ENCODE measurements at regions not wholly inside any gene's neighbourhood (a gene's known extent, or its start where the extent isn't known, plus 50 kb on each side); places are given as distances from the start of the nearest gene placed in this dataset.

DNA sequence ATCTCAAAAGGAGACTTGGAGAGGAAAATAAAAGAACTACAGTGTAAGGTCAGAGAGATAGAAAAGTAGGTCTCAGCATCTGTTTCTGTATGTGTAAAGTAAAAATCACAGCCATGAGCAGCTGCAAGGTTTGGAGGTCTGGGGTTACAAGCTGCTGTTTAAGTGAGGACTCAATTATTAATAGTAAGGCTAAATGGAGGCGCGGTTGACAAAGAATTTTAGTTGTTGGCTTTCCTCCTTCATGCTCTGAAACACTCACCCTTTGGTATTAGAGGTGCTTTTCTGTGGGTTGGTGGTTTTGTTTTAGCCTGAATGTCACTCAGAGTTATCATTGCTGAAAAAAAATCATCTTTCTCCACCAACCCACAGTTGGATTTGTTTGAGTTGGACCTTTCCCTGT is 59.8 kb upstream of the HAO2 start:
- TF ChIP-seq ZNF8 (CRISPR knock-in tag; IDR thresholded peaks at IDR 0.05) (no peak), PPARA (CRISPR knock-in tag; IDR thresholded peaks at IDR 0.05; ENCODE audit: borderline replicate concordance) (no peak), RARB (CRISPR knock-in tag; IDR thresholded peaks at IDR 0.05) (no peak), ISL1 (CRISPR knock-in tag; IDR thresholded peaks at IDR 0.05) (no peak), ZNF70 (CRISPR knock-in tag; IDR thresholded peaks at IDR 0.05) (no peak)
- TF ChIP-seq, protein P1, sequence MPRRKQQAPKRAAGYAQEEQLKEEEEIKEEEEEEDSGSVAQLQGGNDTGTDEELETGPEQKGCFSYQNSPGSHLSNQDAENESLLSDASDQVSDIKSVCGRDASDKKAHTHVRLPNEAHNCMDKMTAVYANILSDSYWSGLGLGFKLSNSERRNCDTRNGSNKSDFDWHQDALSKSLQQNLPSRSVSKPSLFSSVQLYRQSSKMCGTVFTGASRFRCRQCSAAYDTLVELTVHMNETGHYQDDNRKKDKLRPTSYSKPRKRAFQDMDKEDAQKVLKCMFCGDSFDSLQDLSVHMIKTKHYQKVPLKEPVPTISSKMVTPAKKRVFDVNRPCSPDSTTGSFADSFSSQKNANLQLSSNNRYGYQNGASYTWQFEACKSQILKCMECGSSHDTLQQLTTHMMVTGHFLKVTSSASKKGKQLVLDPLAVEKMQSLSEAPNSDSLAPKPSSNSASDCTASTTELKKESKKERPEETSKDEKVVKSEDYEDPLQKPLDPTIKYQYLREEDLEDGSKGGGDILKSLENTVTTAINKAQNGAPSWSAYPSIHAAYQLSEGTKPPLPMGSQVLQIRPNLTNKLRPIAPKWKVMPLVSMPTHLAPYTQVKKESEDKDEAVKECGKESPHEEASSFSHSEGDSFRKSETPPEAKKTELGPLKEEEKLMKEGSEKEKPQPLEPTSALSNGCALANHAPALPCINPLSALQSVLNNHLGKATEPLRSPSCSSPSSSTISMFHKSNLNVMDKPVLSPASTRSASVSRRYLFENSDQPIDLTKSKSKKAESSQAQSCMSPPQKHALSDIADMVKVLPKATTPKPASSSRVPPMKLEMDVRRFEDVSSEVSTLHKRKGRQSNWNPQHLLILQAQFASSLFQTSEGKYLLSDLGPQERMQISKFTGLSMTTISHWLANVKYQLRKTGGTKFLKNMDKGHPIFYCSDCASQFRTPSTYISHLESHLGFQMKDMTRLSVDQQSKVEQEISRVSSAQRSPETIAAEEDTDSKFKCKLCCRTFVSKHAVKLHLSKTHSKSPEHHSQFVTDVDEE (CRISPR knock-in tag; IDR thresholded peaks at IDR 0.05): no peak
